ENCODE measurements at regions not wholly inside any gene's neighbourhood (a gene's known extent, or its start where the extent isn't known, plus 50 kb on each side); places are given as distances from the start of the nearest gene placed in this dataset.

DNA sequence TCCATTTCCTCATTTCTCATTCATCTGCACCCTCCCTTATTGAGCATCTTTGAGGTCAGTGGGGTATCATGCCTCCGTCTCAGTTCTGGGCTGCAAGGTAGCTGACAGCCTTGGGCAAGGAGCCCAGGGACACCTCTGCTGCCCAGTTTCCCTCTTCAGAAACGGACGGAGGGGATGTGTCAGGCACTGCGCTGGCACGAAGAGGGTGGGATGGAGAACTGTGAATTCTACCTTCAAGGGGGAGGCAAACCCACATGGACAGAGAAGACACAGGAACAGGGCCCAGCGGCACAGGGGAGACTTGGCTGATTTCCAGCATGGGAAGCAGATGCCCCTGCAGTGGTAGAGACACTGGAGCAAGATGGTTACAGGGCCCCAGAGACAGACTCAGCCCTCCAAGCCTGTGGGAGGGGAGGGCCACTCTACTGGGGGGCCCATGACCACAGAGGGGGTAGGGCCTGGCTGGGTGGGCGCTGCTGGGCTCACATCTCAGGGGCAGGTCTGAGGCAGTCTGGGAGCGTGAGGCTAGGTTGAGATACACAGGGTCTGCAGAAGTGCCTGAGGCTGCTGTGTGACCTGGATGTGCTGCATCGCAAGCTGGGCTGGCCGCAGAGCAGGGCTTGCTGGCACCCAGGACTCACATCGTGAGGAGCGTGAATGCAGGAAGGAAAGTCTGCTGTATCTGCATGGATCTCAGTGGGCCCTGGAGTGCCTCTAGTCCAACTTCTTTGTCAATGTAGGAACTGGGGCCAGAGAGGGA is 92.3 kb downstream of the HS1BP3 start (continued):
- TF ChIP-seq HDAC2 (IDR thresholded peaks at IDR 0.05; ENCODE audit: borderline replicate concordance in 1 of 2, low read depth in 2 of 2, low read length in 2 of 2) = no peak
- no peak for TF ChIP-seq SRF (IDR thresholded peaks at IDR 0.05; ENCODE audit: low read depth, low read length)
- no peak for TF ChIP-seq TEAD4 (IDR thresholded peaks at IDR 0.05; ENCODE audit: low read depth, low read length)
